ENCODE measurements at regions not wholly inside any gene's neighbourhood (a gene's known extent, or its start where the extent isn't known, plus 50 kb on each side); places are given as distances from the start of the nearest gene placed in this dataset.

- H3K4me3 ChIP-seq (ENCODE audit: extremely low read depth in 1 of 4, insufficient read depth in 2 of 4, low read depth in 3 of 4, low read length in 4 of 4): no peak overlapping the region
- no peak overlapping the region for H3K14ac ChIP-seq (ENCODE audit: insufficient read length)
- H3K9ac ChIP-seq (replicated peaks in 1 of 4; ENCODE audit: extremely low read depth in 1 of 4, low read depth in 3 of 4, low read length in 3 of 4): no peak overlapping the region
- no peaks in the 10 kb centered on the region for H3K27me3 ChIP-seq (replicated peaks in 1 of 4; ENCODE audit: control insufficient read depth in 3 of 4, extremely low read depth in 1 of 4, insufficient read depth in 3 of 4, low read length in 3 of 4)
- WGBS, 2 experiments (ENCODE audit: extremely low coverage in 1 of 2, insufficient coverage in 1 of 2, insufficient read length in 1 of 2, insufficient replicate concordance in 2 of 2, low coverage in 1 of 2, low lambda C conversion rate in 2 of 2, missing lambda C conversion rate in 1 of 2): 87% methylated on average over 3 of the region's 3 CpGs; no CpG with 5 or more reads in 1 of the 2 experiments
- no peaks in the 10 kb centered on the region for H3K79me1 ChIP-seq (ENCODE audit: low read depth, low read length)
- H3K27ac ChIP-seq (ENCODE audit: low read depth, low read length): no peak overlapping the region
- H3K23ac ChIP-seq (ENCODE audit: insufficient read length): no peak overlapping the region
- H2AFZ ChIP-seq (ENCODE audit: low read length): no peak overlapping the region
- H2BK15ac ChIP-seq (ENCODE audit: low read length): no peak overlapping the region; the same call in 1 of the 2 replicates
- H3K18ac ChIP-seq (ENCODE audit: extremely low read depth, low read length): no peak overlapping the region
- POLR2A ChIA-PET (ENCODE audit: partially characterized antibody): interaction anchor here (0.8 to 1.2 kb wide), 3 partner anchors 10 to 400 kb away, joined by 3 to 5 read pairs (median 3); no protein-coding TSS in a partner anchor
- H2BK120ac ChIP-seq (replicated peaks; ENCODE audit: low read depth, low read length): no peak overlapping the region
- H3K36me3 ChIP-seq (ENCODE audit: control insufficient read depth in 2 of 4, insufficient read depth in 4 of 4, low read length in 3 of 4): no peaks in the 10 kb centered on the region
- H3K4me1 ChIP-seq (replicated peaks in 1 of 4; ENCODE audit: control insufficient read depth in 3 of 4, insufficient read depth in 4 of 4, low read length in 3 of 4): peaks cover 2 to 20% (median 8%) of the 10 kb centered on the region in 4 experiments
- no peak for FAIRE-seq
- H2AK5ac ChIP-seq (ENCODE audit: low read depth, low read length): no peak overlapping the region
- H2BK20ac ChIP-seq (ENCODE audit: low read length): no peak overlapping the region
- no peak overlapping the region for H2BK5ac ChIP-seq (ENCODE audit: low read depth, low read length)
- no peaks in the 10 kb centered on the region for H3K9me3 ChIP-seq (ENCODE audit: insufficient read depth in 2 of 2, low read depth in 1 of 2, low read length in 1 of 2)
- CTCF ChIA-PET (ENCODE audit: partially characterized antibody): interaction anchor here (0.8 to 3.1 kb wide), 6 partner anchors 19 to 401 kb away, joined by 3 to 7 read pairs (median 3); no protein-coding TSS in a partner anchor
- no peaks in the 10 kb centered on the region for H3K79me2 ChIP-seq (ENCODE audit: control insufficient read depth in 1 of 2, insufficient read depth in 2 of 2, low read length in 2 of 2)
- peaks cover under 1% of the 10 kb centered on the region; the same call in 1 of the 2 replicates for H3K23me2 ChIP-seq (ENCODE audit: low read depth, low read length)
- no peak overlapping the region for H4K5ac ChIP-seq (ENCODE audit: insufficient read length, low read depth, low read length)
- no peak for DNase-seq (ENCODE audit: low read depth in 1 of 2, low spot score in 2 of 2)
- H3K56ac ChIP-seq (replicated peaks; ENCODE audit: insufficient read length, low read depth, low read length): no peak overlapping the region
- no peak overlapping the region for H4K8ac ChIP-seq (ENCODE audit: extremely low read depth, insufficient read depth, low read length)
- no peak overlapping the region for H3K4ac ChIP-seq (replicated peaks; ENCODE audit: insufficient read length, low read depth, low read length)
- no peak overlapping the region for H2BK12ac ChIP-seq (ENCODE audit: low read depth, low read length)
- no peak overlapping the region for H3K4me2 ChIP-seq (ENCODE audit: insufficient read depth in 1 of 2, low read depth in 2 of 2, low read length in 2 of 2)
- no peak overlapping the region for H4K91ac ChIP-seq (replicated peaks; ENCODE audit: insufficient read length, low read length)
- peaks cover 0 to under 1% of the 10 kb centered on the region in 2 experiments for H4K20me1 ChIP-seq (replicated peaks in 1 of 2; ENCODE audit: control insufficient read depth in 1 of 2, insufficient read depth in 2 of 2, low read length in 2 of 2)
- TF ChIP-seq NANOG (IDR thresholded peaks at IDR 0.05; ENCODE audit: insufficient read depth, low read depth, low read length, poor library complexity, severe bottlenecking) (no peak), SUZ12 (IDR thresholded peaks at IDR 0.05; ENCODE audit: low read length) (no peak), CTCF (IDR thresholded peaks at IDR 0.05; ENCODE audit: control extremely low read depth in 1 of 3, insufficient read depth in 1 of 3, low read depth in 1 of 3, low read length in 3 of 3) (no peak), CREB1 (IDR thresholded peaks at IDR 0.05) (no peak), CHD2 (IDR thresholded peaks at IDR 0.05; ENCODE audit: low read length) (no peak), TBP (IDR thresholded peaks at IDR 0.05; ENCODE audit: low read depth, low read length) (no peak), YY1 (IDR thresholded peaks at IDR 0.05; ENCODE audit: low read depth, low read length) (no peak), GABPA (IDR thresholded peaks at IDR 0.05; ENCODE audit: borderline replicate concordance, insufficient read depth, low read length) (no peak), ZNF274 (IDR thresholded peaks at IDR 0.05; ENCODE audit: borderline replicate concordance, extremely low read depth, low read length) (no peak), POU5F1 (IDR thresholded peaks at IDR 0.05; ENCODE audit: low read depth, low read length) (no peak), POLR2A (IDR thresholded peaks at IDR 0.05; ENCODE audit: control extremely low read depth in 1 of 2, low read depth in 2 of 2, low read length in 2 of 2) (no peak), SP4 (IDR thresholded peaks at IDR 0.05; ENCODE audit: low read length) (no peak), GTF2F1 (IDR thresholded peaks at IDR 0.05; ENCODE audit: borderline replicate concordance, low read depth, low read length) (no peak)
These were observed 393.8 kb downstream of the GADD45G start for GRCh38 chr9:89998633-89999032.

Data from H1 (cell line).